CD14-positive monocyte (primary cell): ENCODE measurements at regions not wholly inside any gene's neighbourhood (a gene's known extent, or its start where the extent isn't known, plus 50 kb on each side); places are given as distances from the start of the nearest gene placed in this dataset.

ENCODE experiments used
- DNase-seq, 3 donors: peaks; one replicate each; pipeline ENCODE4 v3.0.0-alpha.2; 2011 to 2022
- H2AFZ ChIP-seq: 2 replicates; pipeline ENCODE4 v1.6.0; 2012; ENCODE audit warnings: mild to moderate bottlenecking, low read depth, low read length, inconsistent platforms; ENCODE audit not compliant: insufficient read depth, poor library complexity, severe bottlenecking
- H3K27ac ChIP-seq, 2 donors: 1 replicate in 1 of 2; 2 replicates in 1 of 2; pipeline ENCODE4 v1.5.1; 2012 to 2013; ENCODE audit warnings: low read length in 2 of 2, control low read depth in 1 of 2, inconsistent platforms in 1 of 2, low read depth in 1 of 2, mild to moderate bottlenecking in 1 of 2
- H3K27me3 ChIP-seq, 2 donors: one replicate each; pipeline versions ENCODE4 v1.6.0 to v1.6.1; 2011 to 2013; ENCODE audit warnings: low read length in 2 of 2; ENCODE audit not compliant: control insufficient read depth in 2 of 2, insufficient read depth in 2 of 2
- H3K36me3 ChIP-seq, 2 donors: replicated peaks in 1 of 2; 1 replicate in 1 of 2; 2 replicates in 1 of 2; pipeline versions ENCODE4 v1.5.1 to v1.6.1; 2012 to 2013; ENCODE audit warnings: low read length in 2 of 2, control low read depth in 1 of 2, inconsistent platforms in 1 of 2, mild to moderate bottlenecking in 1 of 2; ENCODE audit not compliant: insufficient read depth in 2 of 2, control insufficient read depth in 1 of 2
- H3K4me1 ChIP-seq, 2 donors: 1 replicate in 1 of 2; 2 replicates in 1 of 2; pipeline versions ENCODE4 v1.5.1 to v1.6.1; 2012 to 2013; ENCODE audit warnings: low read length in 2 of 2, control low read depth in 1 of 2, inconsistent platforms in 1 of 2, mild to moderate bottlenecking in 1 of 2, moderate library complexity in 1 of 2; ENCODE audit not compliant: insufficient read depth in 2 of 2, control insufficient read depth in 1 of 2
- H3K4me2 ChIP-seq: replicated peaks from 2 replicates; pipeline ENCODE3; 2012; ENCODE audit warnings: low read length, moderate library complexity, mild to moderate bottlenecking; ENCODE audit not compliant: poor library complexity, severe bottlenecking; ENCODE audit errors: extremely low read depth
- H3K4me3 ChIP-seq, 3 experiments: fragments of 200-600 bp in 1 of 3; sonication (generic) in 1 of 3; replicated peaks in 1 of 3; 1 replicate in 2 of 3; 2 replicates in 1 of 3; pipeline ENCODE4 v1.5.1; 2011 to 2013; ENCODE audit warnings: low read length in 3 of 3, mild to moderate bottlenecking in 3 of 3, control low read depth in 2 of 3, low read depth in 2 of 3, inconsistent platforms in 1 of 3, moderate library complexity in 1 of 3
- H3K79me2 ChIP-seq: 2 replicates; pipeline ENCODE4 v1.6.0; 2012; ENCODE audit warnings: mild to moderate bottlenecking, control low read depth, inconsistent platforms, low read length, moderate library complexity; ENCODE audit not compliant: insufficient read depth
- H3K9ac ChIP-seq: 2 replicates; pipeline ENCODE4 v1.6.0; 2017; ENCODE audit warnings: low read length, mild to moderate bottlenecking; ENCODE audit not compliant: insufficient read depth, poor library complexity, severe bottlenecking
- H3K9me3 ChIP-seq, 2 donors: replicated peaks in 1 of 2; 1 replicate in 1 of 2; 2 replicates in 1 of 2; pipeline versions ENCODE4 v1.5.1 to v1.6.1; 2012 to 2013; ENCODE audit warnings: low read length in 2 of 2, control low read depth in 1 of 2; ENCODE audit not compliant: control insufficient read depth in 1 of 2, insufficient read depth in 1 of 2
- H4K20me1 ChIP-seq: 2 replicates; pipeline ENCODE4 v1.6.0; 2012; ENCODE audit warnings: mild to moderate bottlenecking, low read length, control low read depth, moderate library complexity; ENCODE audit not compliant: insufficient read depth
- H3K27ac Mint-ChIP-seq, 7 donors: one replicate each; pipeline ENCODE4 v1.8.0; 2020; ENCODE audit warnings: mild to moderate bottlenecking in 7 of 7, mixed read lengths in 7 of 7, moderate library complexity in 6 of 7, inconsistent platforms in 2 of 7
- H3K27me3 Mint-ChIP-seq, 3 donors: one replicate each; pipeline ENCODE4 v1.8.0; 2021 to 2022; ENCODE audit warnings: low read depth in 3 of 3, mild to moderate bottlenecking in 3 of 3, mixed read lengths in 3 of 3, moderate library complexity in 3 of 3, inconsistent platforms in 1 of 3
- H3K36me3 Mint-ChIP-seq, 2 donors: one replicate each; pipeline ENCODE4 v1.8.0; 2020; ENCODE audit warnings: mixed read lengths in 2 of 2, inconsistent platforms in 1 of 2, mild to moderate bottlenecking in 1 of 2
- H3K4me1 Mint-ChIP-seq: one replicate; pipeline ENCODE4 v1.8.0; 2020; ENCODE audit warnings: mild to moderate bottlenecking, mixed read lengths
- H3K4me3 Mint-ChIP-seq, 2 donors: one replicate each; pipeline ENCODE4 v1.8.0; 2020; ENCODE audit warnings: mild to moderate bottlenecking in 2 of 2, mixed read lengths in 2 of 2, moderate library complexity in 1 of 2
- H3K9me3 Mint-ChIP-seq, 7 donors: one replicate each; pipeline ENCODE4 v1.8.0; 2020 to 2022; ENCODE audit warnings: mixed read lengths in 7 of 7, mild to moderate bottlenecking in 6 of 7, moderate library complexity in 6 of 7, inconsistent platforms in 2 of 7
- CTCF ChIP-seq: fragments of 200-600 bp; IDR thresholded peaks from one replicate; pipeline ENCODE4 v1.8.0; 2022; ENCODE audit warnings: antibody characterized with exemption, mild to moderate bottlenecking
- WGBS: methylation state at CpG from one replicate; pipeline ENCODE4 v1.1.5; 2013; ENCODE audit warnings: missing lambda C conversion rate; ENCODE audit not compliant: insufficient coverage; 5-methylcytosine and 5-hydroxymethylcytosine counted together
- intact Hi-C, 2 donors: fragments of 100-400 bp; cut with micrococcal nuclease; formaldehyde crosslinking; loops; one replicate each; pipeline versions ENCODE4 v1.15.0 to v1.15.1; 2023

GRCh38 chr13:50075619-50076097 lies 60.4 kb downstream of the KCNRG start:
- intact Hi-C loops, result no loop called here
- Histone ChIP-seq H3K9me3 (no peaks in the 10 kb centered on the region), H4K20me1 (peaks cover 82% of the 10 kb centered on the region), H2AFZ (no peak overlapping the region), H3K4me1 (peaks cover 14 to 34% of the 10 kb centered on the region in 2 donors), H3K27me3 (no peaks in the 10 kb centered on the region), H3K79me2 (peaks cover 100% of the 10 kb centered on the region), H3K36me3 (peaks cover 9 to 19% of the 10 kb centered on the region in 2 donors), H3K9ac (no peak overlapping the region), H3K4me2 (no peak overlapping the region), H3K4me3 (no peak overlapping the region), H3K27ac (peak overlapping the region; percentile 25 to 63)
- Mint-ChIP-seq H3K27ac (peak overlapping the region; percentile 0 to 80 (median 68)), H3K36me3 (peaks cover 13 to 23% of the 10 kb centered on the region in 2 donors), H3K4me3 (peak overlapping the region in 1 of 2 donors; percentile 11), H3K27me3 (no peaks in the 10 kb centered on the region), H3K4me1 (peaks cover 50% of the 10 kb centered on the region), H3K9me3 (no peaks in the 10 kb centered on the region)
- TF ChIP-seq CTCF, result no peak
- no CpG with 5 or more reads among the region's 3 CpGs for WGBS
- DNase-seq, result no peak

GRCh38 chr13:50077431-50077830 lies 62.2 kb downstream of the KCNRG start:
- WGBS, result no CpG with 5 or more reads among the region's 1 CpG
- Mint-ChIP-seq H3K9me3 (no peaks in the 10 kb centered on the region), H3K4me3 (peak overlapping the region in 1 of 2 donors; percentile 9), H3K36me3 (peaks cover 7 to 13% of the 10 kb centered on the region in 2 donors), H3K27me3 (no peaks in the 10 kb centered on the region), H3K4me1 (peaks cover 42% of the 10 kb centered on the region), H3K27ac (peak overlapping the region in 2 of 7 donors; percentile 73 to 83)
- peaks cover 100% of the 10 kb centered on the region for H3K79me2 ChIP-seq
- no peak overlapping the region for H2AFZ ChIP-seq
- no peak for DNase-seq
- H3K36me3 ChIP-seq, result peaks cover 0 to 5% of the 10 kb centered on the region in 2 donors
- H3K9me3 ChIP-seq, result no peaks in the 10 kb centered on the region
- H3K4me3 ChIP-seq, result no peak overlapping the region
- H3K27me3 ChIP-seq, result no peaks in the 10 kb centered on the region
- H4K20me1 ChIP-seq, result peaks cover 81% of the 10 kb centered on the region
- no peak overlapping the region for H3K9ac ChIP-seq
- H3K27ac ChIP-seq, result peak overlapping the region in 1 of 2 donors; percentile 69
- no peak for TF ChIP-seq CTCF
- H3K4me2 ChIP-seq, result no peak overlapping the region
- intact Hi-C loops, result no loop called here
- peaks cover 21 to 44% of the 10 kb centered on the region in 2 donors for H3K4me1 ChIP-seq
